ENCODE measurements at regions not wholly inside any gene's neighbourhood (a gene's known extent, or its start where the extent isn't known, plus 50 kb on each side); places are given as distances from the start of the nearest gene placed in this dataset.

DNA sequence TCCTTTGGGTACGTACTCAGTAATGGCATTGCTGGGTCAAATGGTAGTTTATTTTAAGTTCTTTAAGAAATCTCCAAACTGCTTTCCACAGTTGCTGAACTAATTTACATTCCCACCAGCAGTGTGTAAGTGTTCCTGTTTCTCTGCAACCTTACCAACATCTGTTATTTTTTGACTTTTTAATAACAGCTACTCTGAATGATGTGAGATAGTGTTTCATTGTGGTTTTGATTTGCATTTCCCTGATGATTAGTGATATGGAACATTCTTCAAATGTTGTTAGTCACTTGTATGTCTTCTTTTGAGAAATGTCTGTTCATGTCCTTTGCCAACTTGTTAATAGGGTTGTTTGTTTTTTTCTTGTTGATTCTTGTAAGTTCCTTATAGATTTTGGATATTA is 558.9 kb downstream of the SH2D4B start:
- no CpG with 5 or more reads among the region's 1 CpG for WGBS, 2 experiments (ENCODE audit: extremely low coverage in 2 of 2, insufficient read length in 1 of 2)
- H3K23ac ChIP-seq (ENCODE audit: low read depth, low read length), result no peak overlapping the region
- no peak overlapping the region for H4K5ac ChIP-seq (ENCODE audit: low read depth, low read length)
- no peak overlapping the region for H3K4me2 ChIP-seq (ENCODE audit: low read depth, low read length)
- H2AFZ ChIP-seq (replicated peaks; ENCODE audit: low read length, poor library complexity), result no peak overlapping the region
- H3K56ac ChIP-seq (ENCODE audit: extremely low read depth, insufficient read depth, low read length), result no peak overlapping the region
- no peak overlapping the region for H3K4ac ChIP-seq (ENCODE audit: low read depth, low read length)
- no peaks in the 10 kb centered on the region for H3K36me3 ChIP-seq (ENCODE audit: control insufficient read depth, insufficient read depth, low read length)
- H3K9ac ChIP-seq (ENCODE audit: low read depth, low read length), result no peak overlapping the region
- H2BK120ac ChIP-seq (ENCODE audit: low read depth, low read length), result no peak overlapping the region
- no peaks in the 10 kb centered on the region for H4K20me1 ChIP-seq (ENCODE audit: insufficient read depth, low read length)
- intact Hi-C loops (cut with micrococcal nuclease) (no loop called here), in situ Hi-C loops (cut with MboI; ENCODE audit: low sequenced_read_pairs) (no loop called here), dilution Hi-C loops (cut with HindIII; ENCODE audit: low sequenced_read_pairs, unreplicated experiment) (no loop called here)
- no peak overlapping the region for H2AK5ac ChIP-seq (ENCODE audit: low read depth, low read length)
- ATAC-seq (ENCODE audit: low read depth) (no peak), DNase-seq (no peak)
- ChIA-PET CTCF (no interaction called here), POLR2A (ENCODE audit: unreplicated experiment) (no interaction called here)
- H2BK5ac ChIP-seq (ENCODE audit: low read depth, low read length, poor library complexity, severe bottlenecking), result no peak overlapping the region
- no peak overlapping the region for H2BK15ac ChIP-seq (ENCODE audit: low read depth, low read length)
- no peak overlapping the region for H3K14ac ChIP-seq (replicated peaks; ENCODE audit: low read depth, low read length)
- no peaks in the 10 kb centered on the region for H3K4me1 ChIP-seq (ENCODE audit: control insufficient read depth, insufficient read depth, low read length)
- no TSS peak for BruUV-seq (replicated peaks)
- H2AK9ac ChIP-seq (replicated peaks; ENCODE audit: low read depth, low read length, poor library complexity), result no peak overlapping the region
- no peak overlapping the region for H2BK20ac ChIP-seq (ENCODE audit: low read depth, low read length)
- no peaks in the 10 kb centered on the region for H3K27me3 ChIP-seq (ENCODE audit: control insufficient read depth, insufficient read depth, low read length)
- no peaks in the 10 kb centered on the region for H3K79me1 ChIP-seq (ENCODE audit: low read depth in 1 of 2, low read length in 2 of 2)
- TF ChIP-seq, protein P1, sequence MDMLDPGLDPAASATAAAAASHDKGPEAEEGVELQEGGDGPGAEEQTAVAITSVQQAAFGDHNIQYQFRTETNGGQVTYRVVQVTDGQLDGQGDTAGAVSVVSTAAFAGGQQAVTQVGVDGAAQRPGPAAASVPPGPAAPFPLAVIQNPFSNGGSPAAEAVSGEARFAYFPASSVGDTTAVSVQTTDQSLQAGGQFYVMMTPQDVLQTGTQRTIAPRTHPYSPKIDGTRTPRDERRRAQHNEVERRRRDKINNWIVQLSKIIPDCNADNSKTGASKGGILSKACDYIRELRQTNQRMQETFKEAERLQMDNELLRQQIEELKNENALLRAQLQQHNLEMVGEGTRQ (IDR thresholded peaks at IDR 0.05; ENCODE audit: low read depth, low read length), result no peak
- TF ChIP-seq BHLHE40 (IDR thresholded peaks at IDR 0.05; ENCODE audit: low read depth, low read length), result no peak
- no peak for TF ChIP-seq NFE2L2 (IDR thresholded peaks at IDR 0.05; ENCODE audit: low read depth, low read length)
- TF ChIP-seq, protein P2, sequence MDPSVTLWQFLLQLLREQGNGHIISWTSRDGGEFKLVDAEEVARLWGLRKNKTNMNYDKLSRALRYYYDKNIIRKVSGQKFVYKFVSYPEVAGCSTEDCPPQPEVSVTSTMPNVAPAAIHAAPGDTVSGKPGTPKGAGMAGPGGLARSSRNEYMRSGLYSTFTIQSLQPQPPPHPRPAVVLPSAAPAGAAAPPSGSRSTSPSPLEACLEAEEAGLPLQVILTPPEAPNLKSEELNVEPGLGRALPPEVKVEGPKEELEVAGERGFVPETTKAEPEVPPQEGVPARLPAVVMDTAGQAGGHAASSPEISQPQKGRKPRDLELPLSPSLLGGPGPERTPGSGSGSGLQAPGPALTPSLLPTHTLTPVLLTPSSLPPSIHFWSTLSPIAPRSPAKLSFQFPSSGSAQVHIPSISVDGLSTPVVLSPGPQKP (IDR thresholded peaks at IDR 0.05; ENCODE audit: borderline replicate concordance, low read depth, low read length), result no peak
- no peak for TF ChIP-seq MAFK (IDR thresholded peaks at IDR 0.05; ENCODE audit: low read depth, low read length)
- TF ChIP-seq MAZ (IDR thresholded peaks at IDR 0.05; ENCODE audit: borderline replicate concordance, low read depth, low read length), result no peak
- H3K18ac ChIP-seq (ENCODE audit: low read depth, low read length), result no peak overlapping the region
- no peak overlapping the region for H4K8ac ChIP-seq (ENCODE audit: low read depth in 2 of 2, low read length in 2 of 2)
- peaks cover 12% of the 10 kb centered on the region for H3K9me3 ChIP-seq (ENCODE audit: control insufficient read depth, insufficient read depth, low read length)
- no peaks in the 10 kb centered on the region for H3K9me1 ChIP-seq (ENCODE audit: insufficient read depth, low read length)
- no peak overlapping the region for H3K4me3 ChIP-seq (ENCODE audit: insufficient read depth, low read depth, low read length)
- no peak overlapping the region for H3K27ac ChIP-seq (ENCODE audit: insufficient read depth, low read length)
- no peak overlapping the region for H4K91ac ChIP-seq (ENCODE audit: insufficient read depth, low read depth, low read length)

Data from IMR-90 (cell line).